GM12875 (cell line): ENCODE measurements at regions not wholly inside any gene's neighbourhood (a gene's known extent, or its start where the extent isn't known, plus 50 kb on each side); places are given as distances from the start of the nearest gene placed in this dataset.
"Not testable (repeated sequence)": the region's sequence is repeated elsewhere in the genome, so short reads cannot be mapped to it uniquely, and the experiment has no call there.

Source experiments
- H3K4me3 ChIP-seq: one replicate; pipeline ENCODE4 v1.5.1; 2011; ENCODE audit warnings: low read depth, low read length, control low read depth
- CTCF ChIP-seq: IDR thresholded peaks from 2 replicates; pipeline ENCODE4 v1.5.1; 2011; ENCODE audit warnings: low read depth, mild to moderate bottlenecking, control low read depth, inconsistent platforms, low read length, moderate library complexity, borderline replicate concordance; ENCODE audit not compliant: insufficient read depth

- TF ChIP-seq CTCF: no peak
- H3K4me3 ChIP-seq: no peak overlapping the region
Measured at GRCh38 chr4:72767618-72768302, 198.7 kb upstream of the ADAMTS3 start.

- not testable (repeated sequence) for H3K4me3 ChIP-seq
Measured at GRCh38 chr4:72765788-72766187, 196.8 kb upstream of the ADAMTS3 start.

GRCh38 chr4:72761368-72762038 lies 192.5 kb upstream of the ADAMTS3 start:
- no peak for TF ChIP-seq CTCF
- no peak overlapping the region for H3K4me3 ChIP-seq

GRCh38 chr4:72753414-72753813 lies 184.4 kb upstream of the ADAMTS3 start:
- not testable (repeated sequence) for H3K4me3 ChIP-seq

GRCh38 chr4:72744103-72744725 lies 175.2 kb upstream of the ADAMTS3 start:
- no peak for TF ChIP-seq CTCF
- H3K4me3 ChIP-seq: no peak overlapping the region

GRCh38 chr4:72743078-72743477 lies 174.1 kb upstream of the ADAMTS3 start:
- TF ChIP-seq CTCF: no peak
- H3K4me3 ChIP-seq: no peak overlapping the region

GRCh38 chr4:72715299-72715698 lies 146.3 kb upstream of the ADAMTS3 start:
- no peak for TF ChIP-seq CTCF
- H3K4me3 ChIP-seq: no peak overlapping the region

GRCh38 chr4:72714482-72715279 lies 145.7 kb upstream of the ADAMTS3 start:
- TF ChIP-seq CTCF: no peak
- no peak overlapping the region for H3K4me3 ChIP-seq
